ENCODE measurements at regions not wholly inside any gene's neighbourhood (a gene's known extent, or its start where the extent isn't known, plus 50 kb on each side); places are given as distances from the start of the nearest gene placed in this dataset.

- peak; percentile 27 for DNase-seq (ENCODE audit: low read depth)
- TF ChIP-seq, protein P1, sequence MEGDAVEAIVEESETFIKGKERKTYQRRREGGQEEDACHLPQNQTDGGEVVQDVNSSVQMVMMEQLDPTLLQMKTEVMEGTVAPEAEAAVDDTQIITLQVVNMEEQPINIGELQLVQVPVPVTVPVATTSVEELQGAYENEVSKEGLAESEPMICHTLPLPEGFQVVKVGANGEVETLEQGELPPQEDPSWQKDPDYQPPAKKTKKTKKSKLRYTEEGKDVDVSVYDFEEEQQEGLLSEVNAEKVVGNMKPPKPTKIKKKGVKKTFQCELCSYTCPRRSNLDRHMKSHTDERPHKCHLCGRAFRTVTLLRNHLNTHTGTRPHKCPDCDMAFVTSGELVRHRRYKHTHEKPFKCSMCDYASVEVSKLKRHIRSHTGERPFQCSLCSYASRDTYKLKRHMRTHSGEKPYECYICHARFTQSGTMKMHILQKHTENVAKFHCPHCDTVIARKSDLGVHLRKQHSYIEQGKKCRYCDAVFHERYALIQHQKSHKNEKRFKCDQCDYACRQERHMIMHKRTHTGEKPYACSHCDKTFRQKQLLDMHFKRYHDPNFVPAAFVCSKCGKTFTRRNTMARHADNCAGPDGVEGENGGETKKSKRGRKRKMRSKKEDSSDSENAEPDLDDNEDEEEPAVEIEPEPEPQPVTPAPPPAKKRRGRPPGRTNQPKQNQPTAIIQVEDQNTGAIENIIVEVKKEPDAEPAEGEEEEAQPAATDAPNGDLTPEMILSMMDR (IDR thresholded peaks at IDR 0.05; ENCODE audit: control insufficient read depth, insufficient read depth, low read depth, low read length, missing control alignments): peak; percentile 39
- no peak overlapping the region for H3K4me3 ChIP-seq (ENCODE audit: control insufficient read depth, low read depth, low read length)
Observed at GRCh38 chr7:85851571-85852193, 664.8 kb upstream of the SEMA3D start.

DNA sequence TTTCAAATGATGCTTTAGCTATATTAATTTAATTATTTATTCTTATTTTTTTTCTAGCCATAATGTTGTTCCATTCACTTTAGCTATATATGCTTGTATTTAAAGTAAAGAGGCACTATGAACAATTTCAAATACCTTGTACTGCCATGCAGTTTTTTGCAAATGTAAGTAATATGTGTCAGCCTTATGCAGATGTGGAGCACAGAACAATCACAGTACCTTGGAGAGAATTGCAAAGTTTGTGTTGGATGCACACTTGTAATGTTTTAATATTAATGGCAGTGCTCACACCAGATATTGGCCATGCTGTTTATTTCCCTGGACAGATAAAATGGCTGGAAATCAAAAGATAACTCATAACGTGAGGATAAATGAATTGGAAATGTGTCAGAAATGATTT lies 663.5 kb upstream of the SEMA3D start:
- TF ChIP-seq, protein P1 (IDR thresholded peaks at IDR 0.05; ENCODE audit: control insufficient read depth, insufficient read depth, low read depth, low read length, missing control alignments): no peak
- no peak for DNase-seq (ENCODE audit: low read depth)
- no peak overlapping the region for H3K4me3 ChIP-seq (ENCODE audit: control insufficient read depth, low read depth, low read length)

- no peak for DNase-seq (ENCODE audit: low read depth)
- TF ChIP-seq, protein P1 (IDR thresholded peaks at IDR 0.05; ENCODE audit: control insufficient read depth, insufficient read depth, low read depth, low read length, missing control alignments): no peak
- no peak overlapping the region for H3K4me3 ChIP-seq (ENCODE audit: control insufficient read depth, low read depth, low read length)
Observed at GRCh38 chr7:85840554-85840953, 653.7 kb upstream of the SEMA3D start.

- no peak overlapping the region for H3K4me3 ChIP-seq (ENCODE audit: control insufficient read depth, low read depth, low read length)
- no peak for DNase-seq (ENCODE audit: low read depth)
- TF ChIP-seq, protein P1 (IDR thresholded peaks at IDR 0.05; ENCODE audit: control insufficient read depth, insufficient read depth, low read depth, low read length, missing control alignments): no peak
Observed at GRCh38 chr7:85833066-85833465, 646.2 kb upstream of the SEMA3D start.

- TF ChIP-seq, protein P1 (IDR thresholded peaks at IDR 0.05; ENCODE audit: control insufficient read depth, insufficient read depth, low read depth, low read length, missing control alignments): no peak
- no peak for DNase-seq (ENCODE audit: low read depth)
- no peak overlapping the region for H3K4me3 ChIP-seq (ENCODE audit: control insufficient read depth, low read depth, low read length)
Observed at GRCh38 chr7:85830982-85831381, 644.1 kb upstream of the SEMA3D start.

DNA sequence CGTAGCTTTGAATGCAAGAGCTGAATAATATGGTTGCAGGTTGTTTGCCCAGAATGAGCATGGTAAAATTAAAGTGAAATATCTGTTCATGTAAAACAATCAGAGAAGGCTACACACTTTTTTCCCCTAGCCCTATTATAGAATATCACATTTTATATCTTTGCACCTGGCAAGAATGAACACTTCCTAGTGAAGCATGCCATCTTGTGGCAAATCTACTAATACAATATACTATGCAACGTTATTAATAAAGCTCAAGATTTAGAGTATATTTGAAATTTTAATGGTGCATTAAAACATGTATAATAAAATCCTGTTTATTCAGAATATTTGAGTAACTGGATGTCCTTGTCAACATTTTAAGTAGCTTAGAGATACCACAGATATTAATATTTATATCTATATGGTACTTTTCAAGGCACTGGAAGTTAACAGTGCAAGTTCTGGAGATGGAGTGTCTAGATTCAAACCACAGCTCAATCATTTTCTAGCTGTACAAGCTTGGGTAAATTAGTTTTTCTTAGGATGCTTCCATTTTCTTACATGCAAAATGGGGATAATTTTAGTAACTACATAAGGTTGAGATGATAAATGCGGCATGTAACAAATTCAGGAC lies 643.1 kb upstream of the SEMA3D start:
- DNase-seq (ENCODE audit: low read depth): peak; percentile 3
- no peak overlapping the region for H3K4me3 ChIP-seq (ENCODE audit: control insufficient read depth, low read depth, low read length)
- TF ChIP-seq, protein P1 (IDR thresholded peaks at IDR 0.05; ENCODE audit: control insufficient read depth, insufficient read depth, low read depth, low read length, missing control alignments): peak; percentile 42
